Activated T-cell treated with anti-CD3 and anti-CD28 coated beads for 48 hours (primary cell): ENCODE measurements at regions not wholly inside any gene's neighbourhood (a gene's known extent, or its start where the extent isn't known, plus 50 kb on each side); places are given as distances from the start of the nearest gene placed in this dataset.
"Not testable (repeated sequence)": the region's sequence is repeated elsewhere in the genome, so short reads cannot be mapped to it uniquely, and the experiment has no call there.

Experiments
- DNase-seq: peaks from one replicate; pipeline ENCODE4 v3.0.0-alpha.2; 2020; ENCODE audit warnings: low read depth

DNA sequence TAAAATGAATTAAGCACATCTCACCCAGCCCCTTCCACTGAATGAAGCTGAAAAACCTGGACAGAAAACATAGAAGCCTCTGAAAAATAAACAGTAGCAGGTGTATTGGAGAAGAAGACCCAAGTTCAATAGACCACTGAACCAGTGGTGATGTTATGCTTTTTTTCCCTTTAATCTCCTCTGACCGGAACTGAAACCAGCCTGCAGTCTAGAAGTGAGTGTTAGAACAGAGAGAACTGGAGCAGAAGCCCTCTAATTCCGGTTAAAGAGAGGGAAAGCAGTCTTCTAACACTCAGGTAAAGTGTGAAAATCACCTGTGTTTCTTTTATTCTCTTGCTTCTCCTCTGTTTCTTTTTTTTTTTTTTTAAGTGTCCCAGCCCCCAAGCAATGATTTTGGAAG lies 83.5 kb upstream of the CCL21 start:
- no peak for DNase-seq

DNA sequence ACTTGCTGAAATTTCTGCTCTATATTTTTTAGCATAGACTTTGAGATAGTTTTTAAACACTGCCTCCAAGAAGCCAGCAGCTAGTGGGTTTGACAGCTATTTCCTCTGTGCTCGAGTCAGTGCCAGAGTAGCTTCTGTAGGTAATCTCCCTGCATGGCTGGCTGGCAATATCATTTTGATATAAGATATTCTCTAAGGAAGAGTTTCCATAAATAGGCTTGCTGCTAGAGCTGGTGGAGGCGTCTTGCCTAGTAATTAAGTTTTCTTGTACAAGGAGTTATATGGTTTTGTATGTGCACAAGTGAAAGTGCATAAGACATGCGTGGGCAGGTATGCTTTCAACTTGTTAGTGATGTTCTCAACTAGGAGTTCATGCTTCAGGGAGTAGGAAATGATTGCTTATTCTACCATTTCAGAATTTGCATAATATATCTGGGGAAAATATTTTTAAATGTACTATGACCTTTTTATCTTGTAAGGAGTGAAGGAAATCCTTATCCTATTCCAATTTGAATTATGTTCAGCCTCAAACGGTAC lies 74.1 kb upstream of the CCL21 start:
- no peak for DNase-seq

DNA sequence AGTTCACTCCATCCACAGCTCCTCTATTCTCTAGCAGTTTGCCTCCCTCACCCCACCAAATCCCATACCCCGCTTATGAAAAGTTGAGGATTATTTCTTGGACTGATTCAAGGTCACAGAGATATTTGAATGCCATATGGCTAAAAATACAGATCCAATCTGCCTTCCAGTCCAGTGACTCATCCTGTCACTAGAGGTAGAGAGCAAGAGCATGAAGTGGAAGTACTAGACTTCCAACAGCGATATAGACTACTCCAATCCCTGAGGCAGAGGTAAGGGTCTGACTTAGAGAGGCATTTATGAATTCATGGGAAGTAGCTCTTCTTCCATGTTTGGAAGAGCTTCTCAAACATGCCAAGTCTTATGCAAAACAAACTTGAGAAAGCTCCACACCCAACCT lies 72.4 kb upstream of the CCL21 start:
- no peak for DNase-seq

DNA sequence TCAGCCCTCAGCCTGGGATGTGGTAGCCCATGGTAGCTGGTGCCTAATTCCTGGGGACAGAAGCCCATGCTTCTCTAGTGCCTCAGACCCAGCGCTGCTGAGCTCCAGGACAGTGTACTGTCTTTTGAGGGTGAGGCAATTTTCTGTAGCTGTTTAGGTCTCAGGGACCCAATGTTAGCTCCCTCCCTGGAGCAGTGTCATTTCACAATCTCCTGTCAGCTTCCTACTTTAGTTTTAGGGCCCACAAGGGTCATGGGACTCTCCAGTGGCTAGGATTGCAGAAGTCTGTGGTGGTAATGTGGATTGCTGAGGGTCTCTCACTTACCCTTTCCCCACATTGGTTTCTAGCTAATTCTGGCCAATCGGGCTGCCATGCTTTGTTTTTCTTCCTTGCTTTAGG lies 67.7 kb upstream of the CCL21 start:
- DNase-seq = no peak

DNA sequence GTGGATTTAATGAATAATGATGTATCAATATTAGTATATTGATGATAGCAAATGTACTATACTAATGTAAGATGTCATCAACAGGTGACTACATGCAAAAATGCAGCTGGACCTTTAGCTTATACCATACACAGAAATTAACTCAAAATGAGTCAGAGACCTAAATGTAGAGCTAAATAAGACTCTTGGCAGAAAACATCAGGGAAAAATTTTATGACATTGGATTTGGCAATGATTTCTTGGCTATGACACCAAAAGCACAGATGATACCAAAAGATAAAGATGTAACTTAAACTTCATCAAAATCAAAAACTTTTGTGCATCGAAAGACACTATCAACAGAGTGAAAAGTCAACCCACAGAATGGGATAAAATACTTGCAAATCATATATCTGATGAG lies 64.0 kb upstream of the CCL21 start:
- no peak for DNase-seq

DNA sequence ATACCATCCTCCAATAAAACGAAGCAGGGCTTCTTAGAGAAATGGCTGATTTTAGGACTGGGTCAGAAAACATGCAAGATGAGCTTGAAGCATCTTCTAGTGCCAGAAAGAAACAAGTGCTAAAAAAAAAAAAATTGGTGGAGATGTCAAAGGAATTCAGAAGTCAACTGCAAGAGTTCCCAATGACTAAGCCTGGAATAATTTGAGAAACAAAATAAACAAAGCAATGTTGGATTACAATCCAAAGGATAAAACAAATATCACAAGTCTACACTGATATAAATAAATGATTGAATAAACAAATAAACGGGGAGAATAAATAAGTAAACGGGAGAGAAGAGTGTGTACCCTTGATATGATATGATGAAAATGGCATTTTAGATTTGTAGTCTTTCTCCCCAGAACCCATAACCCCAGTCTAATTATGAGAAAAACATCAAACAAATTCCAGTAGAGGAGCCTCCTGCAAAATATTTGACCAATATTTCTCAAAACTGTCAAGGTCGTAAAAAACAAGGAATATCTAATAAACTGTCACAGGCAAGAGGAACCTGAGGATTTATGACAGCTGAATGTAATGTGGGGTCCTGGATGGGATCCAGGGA lies 63.5 kb upstream of the CCL21 start:
- DNase-seq = no peak

DNA sequence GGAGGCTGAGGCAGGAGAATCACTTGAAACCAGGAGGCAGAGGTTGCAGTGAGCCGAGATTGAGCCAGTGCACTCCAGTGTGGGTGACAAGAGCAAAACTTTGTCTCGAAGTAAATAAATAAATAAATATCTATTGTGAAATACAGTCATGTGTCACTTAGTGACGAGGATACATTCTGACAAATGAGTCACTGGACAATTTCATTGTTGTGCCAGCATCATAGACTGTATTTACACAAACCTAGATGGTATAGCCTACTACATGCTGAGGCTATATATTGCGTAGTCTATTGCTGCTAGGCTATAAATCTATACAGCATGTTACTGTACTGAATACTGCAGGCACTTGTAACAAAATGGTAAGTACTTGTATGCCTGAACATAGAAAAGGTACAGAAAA lies 61.1 kb upstream of the CCL21 start:
- DNase-seq = no peak

DNA sequence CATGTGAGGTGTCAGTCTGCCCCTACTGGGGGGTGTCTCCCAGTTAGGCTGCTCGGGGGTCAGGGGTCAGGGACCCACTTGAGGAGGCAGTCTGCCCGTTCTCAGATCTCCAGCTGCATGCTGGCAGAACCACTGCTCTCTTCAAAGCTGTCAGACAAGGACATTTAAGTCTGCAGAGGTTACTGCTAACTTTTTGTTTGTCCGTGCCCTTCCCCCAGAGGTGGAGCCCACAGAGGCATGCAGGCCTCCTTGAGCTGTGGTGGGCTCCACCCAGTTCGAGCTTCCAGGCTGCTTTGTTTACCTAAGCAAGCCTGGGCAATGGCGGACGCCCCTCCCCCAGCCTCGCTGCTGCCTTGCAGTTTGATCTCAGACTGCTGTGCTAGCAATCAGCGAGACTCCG lies 57.2 kb upstream of the CCL21 start:
- DNase-seq = not testable (repeated sequence)

DNA sequence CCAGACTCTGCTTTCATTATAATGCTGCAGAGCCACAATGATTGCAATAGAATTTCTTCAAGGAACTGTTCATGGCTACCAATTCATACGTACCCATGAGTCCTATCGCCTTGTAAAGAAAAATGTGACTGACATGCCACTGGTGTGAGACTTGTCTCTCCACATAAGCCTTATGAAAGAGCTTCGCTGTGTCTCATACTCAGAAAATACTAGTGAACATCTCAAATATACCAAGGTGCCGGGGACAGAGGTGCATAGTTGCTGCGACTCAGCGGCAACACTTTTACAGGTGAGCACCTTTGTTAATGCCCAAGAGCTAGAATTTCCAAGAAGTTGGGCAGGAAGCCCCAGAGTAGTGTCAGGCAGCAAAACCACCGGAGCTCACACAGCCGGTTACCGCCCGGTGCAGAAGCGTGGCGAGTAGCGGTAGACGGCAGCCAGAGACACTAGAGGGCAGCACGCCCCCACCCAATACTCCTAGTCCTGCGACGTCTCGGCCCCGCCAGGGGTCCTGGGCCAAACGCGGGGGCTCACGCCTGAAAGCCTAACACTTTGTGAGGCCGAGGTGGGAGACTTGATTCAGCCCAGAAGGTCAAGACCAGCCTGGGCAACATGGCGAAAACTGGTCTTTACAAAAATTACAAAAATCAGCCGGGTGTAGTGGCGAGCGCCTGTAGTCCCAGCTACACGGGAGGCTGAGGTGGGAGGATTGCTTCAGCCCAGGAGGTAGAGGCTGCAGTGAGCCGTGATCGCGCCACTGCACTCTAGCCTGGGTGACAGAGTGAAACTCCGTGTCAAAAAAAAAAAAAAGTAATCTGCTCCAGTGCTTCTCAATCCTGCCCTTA lies 50.5 kb upstream of the CCL21 start:
- DNase-seq = peak; percentile 49
